NCI-H128 (cell line): ENCODE measurements at regions not wholly inside any gene's neighbourhood (a gene's known extent, or its start where the extent isn't known, plus 50 kb on each side); places are given as distances from the start of the nearest gene placed in this dataset.
"Not testable (repeated sequence)": the region's sequence is repeated elsewhere in the genome, so short reads cannot be mapped to it uniquely, and the experiment has no call there.

Source experiments
- DNase-seq: peaks from one replicate; lab custom pipeline; 2025; ENCODE audit not compliant: unreplicated experiment; lab: John Stamatoyannopoulos, UW

GRCh38 chr2:120528051-120528692, 182.2 kb downstream of the INHBB start:
- DNase-seq = no peak

GRCh38 chr2:120528693-120529076, 182.7 kb downstream of the INHBB start:
- DNase-seq = no peak

GRCh38 chr2:120530781-120531180, 184.8 kb downstream of the INHBB start:
- no peak for DNase-seq

DNA sequence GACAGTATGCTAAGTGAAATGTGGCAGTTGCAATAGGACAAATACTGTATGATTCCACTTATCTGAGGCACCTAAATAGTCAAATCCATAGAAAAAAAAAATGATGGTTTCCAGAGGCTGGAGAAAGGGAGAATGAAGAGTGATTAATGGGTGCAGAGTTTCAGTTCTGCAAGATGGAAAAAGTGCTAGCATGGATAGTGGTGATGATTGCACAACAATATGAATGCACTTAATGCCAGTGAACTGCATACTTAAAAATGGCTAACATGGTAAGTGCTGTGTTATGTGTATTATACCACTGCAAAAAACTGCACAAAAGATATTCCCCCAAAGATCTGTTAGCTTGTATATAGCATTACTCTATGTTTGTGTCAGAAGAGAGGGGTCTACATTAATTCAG, 185.4 kb downstream of the INHBB start:
- DNase-seq = no peak

GRCh38 chr2:120531863-120532600, 186.1 kb downstream of the INHBB start:
- no peak for DNase-seq

DNA sequence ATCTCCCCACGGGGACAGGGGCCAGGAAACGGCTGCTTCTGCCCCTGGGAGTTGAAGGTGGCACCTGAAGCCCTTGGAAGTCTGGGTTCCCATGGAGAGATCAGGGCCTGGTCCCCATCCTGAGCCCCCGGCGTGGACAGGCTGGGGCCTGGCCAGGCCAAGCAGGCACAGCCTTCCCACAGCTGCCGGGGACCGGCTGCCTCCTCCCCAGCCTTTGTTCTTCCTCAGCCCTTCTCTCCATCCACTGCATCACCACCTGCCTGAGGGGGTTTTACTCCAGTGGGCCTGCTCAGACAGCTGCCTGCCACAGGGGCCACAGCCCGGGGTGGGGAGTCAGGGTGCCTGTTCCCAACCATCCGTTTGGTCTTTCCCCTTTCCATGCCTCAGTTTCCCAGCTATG, 187.7 kb downstream of the INHBB start:
- DNase-seq = no peak

GRCh38 chr2:120534457-120534856, 188.5 kb downstream of the INHBB start:
- no peak for DNase-seq

DNA sequence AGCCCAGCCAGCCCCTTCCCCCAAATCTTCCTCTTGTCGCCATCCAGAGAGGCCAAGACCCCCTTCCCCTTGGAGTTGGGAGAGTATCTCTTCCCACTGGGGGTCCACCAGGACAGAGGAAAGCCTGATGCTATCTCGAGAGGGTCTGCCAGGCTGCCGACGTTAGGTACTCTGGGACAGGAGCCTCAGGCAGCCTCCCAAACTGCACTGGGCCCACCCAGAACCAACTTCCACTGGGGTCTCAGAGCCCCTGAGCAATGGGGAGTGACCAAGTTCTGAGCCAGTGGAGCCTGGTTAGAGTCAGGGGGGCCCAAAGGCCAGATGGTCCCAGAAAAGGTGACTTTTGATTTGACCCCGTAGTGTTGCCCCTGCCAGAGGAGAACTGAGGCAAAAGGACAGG, 189.1 kb downstream of the INHBB start:
- DNase-seq = no peak

DNA sequence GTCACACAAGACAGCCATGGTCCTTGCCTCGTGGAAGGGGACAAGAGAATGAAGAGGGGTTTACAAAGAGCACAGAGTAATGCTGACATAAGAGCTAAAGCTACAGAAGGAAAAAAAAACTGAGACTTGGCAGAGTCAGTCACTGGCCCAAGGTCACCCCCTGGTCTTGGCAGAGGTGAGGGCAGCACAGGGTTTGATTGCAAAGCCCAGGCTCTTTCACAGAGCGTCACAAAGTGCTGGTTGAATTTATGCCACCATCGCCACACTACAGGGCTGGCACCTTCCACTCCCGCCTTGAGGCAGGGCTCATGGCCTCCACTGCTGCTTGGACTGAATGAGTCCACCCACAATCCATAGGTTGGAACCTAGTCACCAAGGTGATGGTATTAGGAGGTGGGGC, 190.2 kb downstream of the INHBB start:
- DNase-seq = no peak

DNA sequence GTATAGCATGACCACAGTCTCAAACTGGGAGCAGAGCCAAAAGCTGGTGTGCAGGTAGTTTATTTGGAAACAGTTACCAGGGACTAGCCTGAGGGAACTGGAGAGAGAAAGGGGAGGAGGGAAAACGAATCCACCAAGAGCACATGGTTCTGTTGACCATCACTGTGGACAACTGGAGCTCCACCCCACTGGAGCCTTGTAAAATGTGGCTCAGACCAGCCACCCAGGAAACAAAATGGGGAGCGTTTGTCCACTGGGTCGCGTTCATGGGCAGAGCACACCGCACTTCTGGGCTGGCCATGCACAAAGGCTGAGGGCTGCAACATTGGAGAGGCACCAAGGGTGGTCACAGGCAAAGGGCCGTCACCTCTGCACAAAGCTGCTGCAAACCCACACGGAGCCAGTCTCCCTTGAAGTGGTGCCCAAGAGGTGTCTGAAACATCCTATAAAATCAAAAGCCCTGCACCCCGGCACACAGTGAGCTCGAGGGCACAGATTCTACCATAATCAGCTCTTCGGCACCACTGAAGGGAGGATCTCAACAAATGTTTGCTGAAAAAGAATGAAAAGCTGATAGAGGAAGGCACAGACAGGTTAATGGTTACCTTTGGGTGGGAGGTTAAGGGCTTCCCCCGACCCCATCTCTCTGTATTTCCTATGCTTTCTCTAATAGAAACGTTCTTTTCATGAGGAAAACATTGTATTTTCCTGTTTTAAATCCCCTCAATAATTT, 192.9 kb downstream of the INHBB start:
- no peak for DNase-seq

GRCh38 chr2:120539424-120539936, 193.5 kb downstream of the INHBB start:
- no peak for DNase-seq

DNA sequence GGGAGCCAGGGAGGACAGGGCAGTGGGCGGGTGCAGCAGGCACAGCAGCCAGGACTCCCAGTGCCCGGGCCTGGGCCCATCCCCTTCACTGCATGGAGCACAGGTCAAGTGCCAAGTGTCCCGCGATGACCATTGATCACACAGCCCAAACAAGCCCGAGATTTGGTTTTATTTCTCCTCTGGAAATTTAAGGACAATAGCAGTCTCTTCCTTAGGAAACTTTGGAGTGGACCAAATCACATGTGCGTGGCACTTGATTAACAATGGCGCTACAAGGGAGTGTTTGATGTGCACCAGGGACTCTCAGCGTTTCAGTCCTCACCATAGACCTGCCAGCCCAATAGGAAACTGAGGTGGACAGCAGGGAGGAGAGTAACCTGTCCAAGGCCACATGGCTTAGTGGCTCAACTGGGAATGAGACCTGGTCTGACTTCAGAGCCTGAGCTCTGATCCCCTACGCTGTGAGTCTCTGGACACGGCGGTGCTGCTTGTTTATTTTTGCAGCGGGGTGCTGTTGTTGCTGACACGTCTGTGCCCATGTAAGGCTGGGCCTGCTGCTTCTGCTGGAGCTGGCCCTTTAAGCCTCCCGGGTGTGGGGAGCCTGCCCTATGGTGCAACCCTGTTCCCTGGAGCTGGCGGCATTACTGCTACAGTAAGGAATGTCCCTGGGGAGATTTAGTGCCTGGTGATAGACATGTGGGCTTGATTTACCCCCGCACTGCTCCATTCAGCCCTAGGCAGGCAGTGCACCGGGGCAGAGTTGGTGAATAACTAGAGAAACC, 194.2 kb downstream of the INHBB start:
- no peak for DNase-seq

GRCh38 chr2:120540719-120541552, 194.7 kb upstream of the GLI2 start:
- DNase-seq = no peak

- no peak for DNase-seq
Measured at GRCh38 chr2:120541553-120541932, 194.1 kb upstream of the GLI2 start.

GRCh38 chr2:120541972-120542670, 193.5 kb upstream of the GLI2 start:
- no peak for DNase-seq

DNA sequence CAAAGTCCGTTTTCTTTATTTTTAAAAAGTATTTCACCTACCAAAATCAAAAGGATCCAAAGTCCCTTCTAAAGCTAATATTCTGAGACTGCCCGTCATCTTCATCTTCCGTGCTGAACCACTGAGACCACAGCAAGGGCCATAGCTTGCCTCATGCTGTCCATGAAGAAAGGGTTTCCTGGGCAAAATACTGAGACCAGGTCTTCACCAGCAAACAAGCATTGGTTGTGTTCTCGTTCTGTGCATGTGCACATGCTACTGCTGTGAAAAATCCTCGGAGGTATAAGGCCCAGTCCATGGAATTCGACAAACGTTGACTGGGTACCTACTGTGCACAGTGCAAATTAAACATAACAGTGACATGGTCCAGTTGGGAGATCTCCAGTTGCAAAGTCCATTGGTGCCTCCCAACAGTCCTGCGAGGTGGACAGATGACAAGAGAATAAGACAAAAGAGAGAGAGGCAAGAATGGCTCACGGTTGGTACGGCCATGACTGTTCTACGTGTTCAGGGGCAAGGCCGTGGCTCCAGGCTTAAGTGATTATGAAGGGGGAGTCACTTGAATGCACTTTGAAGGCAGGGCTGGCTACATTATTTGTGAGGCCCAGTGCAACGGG, 192.6 kb upstream of the GLI2 start:
- DNase-seq = no peak

DNA sequence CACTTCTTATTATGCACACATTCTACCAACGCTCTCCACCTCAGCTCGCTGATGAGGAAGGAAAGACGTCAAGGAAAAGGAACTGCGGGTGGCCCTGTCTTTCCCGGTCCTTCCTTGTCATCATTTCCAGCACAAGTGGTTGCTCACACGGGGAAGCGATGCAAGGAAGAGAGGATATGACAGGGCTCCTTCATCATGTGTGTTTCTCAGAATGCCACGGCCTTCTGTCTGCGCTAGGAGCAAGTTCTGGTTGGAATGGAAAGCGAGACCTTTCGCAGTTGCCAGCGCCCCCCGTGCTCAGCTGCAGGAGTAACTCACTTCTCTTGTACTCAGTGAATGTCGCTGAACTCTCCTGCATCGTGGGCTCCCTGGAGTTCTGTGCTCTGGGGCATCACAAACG, 191.8 kb upstream of the GLI2 start:
- DNase-seq = no peak

DNA sequence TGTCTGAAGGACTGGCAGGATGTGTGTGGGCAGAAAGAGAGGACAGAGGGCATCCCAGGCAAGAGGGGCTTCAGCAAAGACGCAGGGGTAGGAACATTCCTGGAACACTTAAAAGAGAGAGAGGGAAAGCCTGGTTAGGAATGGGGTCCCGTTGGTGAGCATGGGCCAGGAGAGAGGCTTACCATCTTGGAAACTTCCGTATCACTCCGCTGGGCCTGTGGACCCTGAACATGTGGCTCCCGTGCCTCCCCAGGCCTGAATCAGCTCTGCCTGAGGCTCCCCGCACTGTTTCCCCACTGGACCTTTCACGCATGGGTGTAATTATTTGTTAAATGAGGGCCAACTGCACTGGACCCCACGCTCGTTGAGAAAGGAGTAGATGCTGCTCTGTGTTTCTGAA, 191.1 kb upstream of the GLI2 start:
- no peak for DNase-seq

- not testable (repeated sequence) for DNase-seq
Measured at GRCh38 chr2:120545007-120545406, 190.7 kb upstream of the GLI2 start.
